Calu3 (cell line): ENCODE measurements at regions not wholly inside any gene's neighbourhood (a gene's known extent, or its start where the extent isn't known, plus 50 kb on each side); places are given as distances from the start of the nearest gene placed in this dataset.
A peak's percentile ranks its signal among the peaks of the same experiment; 100 is the strongest.

Experiments used
- BruUV-seq: library from RNA; stranded (reverse); fragments of 400-500 nt; replicated peaks from 2 replicates; lab custom pipeline; 2021; lab: Mats Ljungman, UMichigan
- CTCF ChIA-PET: fragments of 300-600 bp; sonication (Branson Sonifier 250); formaldehyde crosslinking; loops from one replicate; lab custom pipeline; 2022; ENCODE audit warnings: antibody characterized with exemption; lab: Charles Lee
- DNase-seq: peaks from one replicate; pipeline ENCODE4 v3.0.0; 2022
- H3K27ac Mint-ChIP-seq: one replicate; pipeline ENCODE4 v1.8.0; 2022; ENCODE audit warnings: mixed read lengths; ENCODE audit not compliant: unreplicated experiment
- H3K27me3 Mint-ChIP-seq: one replicate; pipeline ENCODE4 v1.8.0; 2022; ENCODE audit warnings: mixed read lengths; ENCODE audit not compliant: unreplicated experiment
- H3K36me3 Mint-ChIP-seq: one replicate; pipeline ENCODE4 v1.8.0; 2022; ENCODE audit warnings: mild to moderate bottlenecking, moderate library complexity, mixed read lengths; ENCODE audit not compliant: insufficient read depth, unreplicated experiment
- H3K4me1 Mint-ChIP-seq: one replicate; pipeline ENCODE4 v1.8.0; 2022; ENCODE audit warnings: mild to moderate bottlenecking, low read depth, mixed read lengths; ENCODE audit not compliant: unreplicated experiment
- H3K4me3 Mint-ChIP-seq: one replicate; pipeline ENCODE4 v1.8.0; 2022; ENCODE audit warnings: mild to moderate bottlenecking, low read depth, moderate library complexity, mixed read lengths; ENCODE audit not compliant: unreplicated experiment
- H3K9me3 Mint-ChIP-seq: one replicate; pipeline ENCODE4 v1.8.0; 2022; ENCODE audit warnings: low read depth, mixed read lengths; ENCODE audit not compliant: unreplicated experiment
- intact Hi-C: fragments of 100-400 bp; cut with micrococcal nuclease; formaldehyde crosslinking; loops from one replicate; pipeline ENCODE4 v1.10.0; 2022; ENCODE audit not compliant: unreplicated experiment
- TF ChIP-seq, protein P1 (sequence below): fragments of 200-600 bp; IDR thresholded peaks from one replicate; pipeline ENCODE4 v1.8.0; 2022; ENCODE audit warnings: antibody characterized with exemption; ENCODE audit not compliant: unreplicated experiment

DNA sequence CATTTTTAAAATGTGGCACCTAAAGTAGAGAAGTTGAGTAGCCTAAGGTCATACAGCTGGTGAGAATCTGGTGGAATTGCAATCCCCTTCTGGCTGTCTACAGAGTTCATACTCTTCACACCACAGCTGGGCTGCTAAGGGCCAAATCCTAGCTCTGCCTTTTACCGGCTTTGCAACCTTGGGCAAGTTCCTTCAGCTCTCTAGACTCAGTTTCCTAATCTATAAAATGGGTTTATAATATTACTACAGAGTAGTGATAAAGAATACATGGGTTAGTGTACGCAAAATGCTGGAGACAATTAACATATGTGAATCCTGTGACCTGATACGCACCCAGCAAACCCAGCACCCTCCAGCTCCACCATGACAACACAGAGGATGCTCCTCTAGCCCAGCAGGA is 298.2 kb upstream of the MAF start:
- DNase-seq, result no peak
- no TSS peak for BruUV-seq
- H3K27me3 Mint-ChIP-seq, result no peaks in the 10 kb centered on the region

DNA sequence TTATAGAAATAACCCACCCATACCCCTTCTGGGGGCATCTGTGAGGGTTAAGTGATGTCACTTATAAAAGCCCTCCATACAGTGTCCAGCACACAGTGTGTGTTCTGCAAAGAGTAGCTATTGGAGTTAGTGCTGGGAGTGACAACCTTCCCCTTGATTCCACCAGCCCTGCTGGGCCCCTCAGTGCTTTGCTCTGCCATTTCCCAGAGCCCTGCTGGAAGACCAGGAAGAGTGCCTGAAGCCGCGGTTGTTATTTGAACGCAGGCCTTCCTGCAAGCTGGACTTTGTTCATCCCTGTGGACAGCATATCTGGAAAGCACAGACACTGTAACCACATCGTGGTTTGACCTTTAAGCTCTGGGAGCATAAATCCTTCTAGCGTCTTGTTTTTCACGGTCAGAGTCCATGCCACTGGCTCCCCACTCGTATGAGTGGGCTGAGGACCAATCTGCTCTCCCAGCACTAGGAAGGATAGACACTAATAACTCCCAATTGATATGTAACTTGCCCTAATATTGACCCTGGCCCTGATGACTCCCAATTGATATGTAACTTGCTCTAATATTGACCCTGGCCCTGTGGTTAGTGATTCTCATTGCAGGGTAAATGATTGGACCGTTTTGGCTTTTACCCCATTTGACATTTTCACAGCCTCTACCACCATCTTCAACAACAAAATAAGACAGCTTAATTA is 297.1 kb upstream of the MAF start:
- DNase-seq, result peak; percentile 13
- no peak overlapping the region for H3K4me3 Mint-ChIP-seq
- no peak overlapping the region for H3K27ac Mint-ChIP-seq
- intact Hi-C loops, result no loop called here
- TF ChIP-seq, protein P1, sequence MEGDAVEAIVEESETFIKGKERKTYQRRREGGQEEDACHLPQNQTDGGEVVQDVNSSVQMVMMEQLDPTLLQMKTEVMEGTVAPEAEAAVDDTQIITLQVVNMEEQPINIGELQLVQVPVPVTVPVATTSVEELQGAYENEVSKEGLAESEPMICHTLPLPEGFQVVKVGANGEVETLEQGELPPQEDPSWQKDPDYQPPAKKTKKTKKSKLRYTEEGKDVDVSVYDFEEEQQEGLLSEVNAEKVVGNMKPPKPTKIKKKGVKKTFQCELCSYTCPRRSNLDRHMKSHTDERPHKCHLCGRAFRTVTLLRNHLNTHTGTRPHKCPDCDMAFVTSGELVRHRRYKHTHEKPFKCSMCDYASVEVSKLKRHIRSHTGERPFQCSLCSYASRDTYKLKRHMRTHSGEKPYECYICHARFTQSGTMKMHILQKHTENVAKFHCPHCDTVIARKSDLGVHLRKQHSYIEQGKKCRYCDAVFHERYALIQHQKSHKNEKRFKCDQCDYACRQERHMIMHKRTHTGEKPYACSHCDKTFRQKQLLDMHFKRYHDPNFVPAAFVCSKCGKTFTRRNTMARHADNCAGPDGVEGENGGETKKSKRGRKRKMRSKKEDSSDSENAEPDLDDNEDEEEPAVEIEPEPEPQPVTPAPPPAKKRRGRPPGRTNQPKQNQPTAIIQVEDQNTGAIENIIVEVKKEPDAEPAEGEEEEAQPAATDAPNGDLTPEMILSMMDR, result no peak
- CTCF ChIA-PET, result no interaction called here
- no TSS peak for BruUV-seq
- H3K4me1 Mint-ChIP-seq, result peaks cover 20% of the 10 kb centered on the region
- no peaks in the 10 kb centered on the region for H3K27me3 Mint-ChIP-seq
- no peaks in the 10 kb centered on the region for H3K36me3 Mint-ChIP-seq
- H3K9me3 Mint-ChIP-seq, result no peaks in the 10 kb centered on the region

More for the DNA sequence above, 298.2 kb upstream of the MAF start:
- intact Hi-C loops, result no loop called here
- Mint-ChIP-seq H3K4me1 (peaks cover 20% of the 10 kb centered on the region), H3K4me3 (no peak overlapping the region), H3K27ac (no peak overlapping the region), H3K9me3 (no peaks in the 10 kb centered on the region), H3K36me3 (no peaks in the 10 kb centered on the region)
- CTCF ChIA-PET, result no interaction called here
- TF ChIP-seq, protein P1, result no peak

DNA sequence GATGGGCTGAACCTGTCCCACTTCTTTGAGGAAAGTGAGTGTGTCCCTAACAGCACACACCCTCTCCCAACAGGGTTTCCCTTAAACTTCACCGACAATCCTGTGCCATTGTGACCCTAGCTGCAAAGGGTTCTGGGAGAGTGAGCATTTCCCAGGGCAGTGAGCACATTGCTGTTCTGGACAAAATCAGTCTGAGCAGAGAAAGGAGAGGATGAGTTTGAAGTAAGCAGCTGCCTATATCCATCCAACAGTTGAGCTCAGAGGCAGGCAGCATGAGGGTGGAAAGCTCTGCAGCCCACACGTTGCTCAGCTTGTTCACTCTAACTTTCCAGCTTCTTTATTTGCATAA is 296.5 kb upstream of the MAF start:
- intact Hi-C loops, result no loop called here
- H3K36me3 Mint-ChIP-seq, result no peaks in the 10 kb centered on the region
- H3K4me1 Mint-ChIP-seq, result peaks cover 20% of the 10 kb centered on the region
- H3K9me3 Mint-ChIP-seq, result no peaks in the 10 kb centered on the region
- no TSS peak for BruUV-seq
- TF ChIP-seq, protein P1, result no peak
- H3K4me3 Mint-ChIP-seq, result no peak overlapping the region
- CTCF ChIA-PET, result no interaction called here
- H3K27ac Mint-ChIP-seq, result no peak overlapping the region
- DNase-seq, result no peak
- H3K27me3 Mint-ChIP-seq, result no peaks in the 10 kb centered on the region

DNA sequence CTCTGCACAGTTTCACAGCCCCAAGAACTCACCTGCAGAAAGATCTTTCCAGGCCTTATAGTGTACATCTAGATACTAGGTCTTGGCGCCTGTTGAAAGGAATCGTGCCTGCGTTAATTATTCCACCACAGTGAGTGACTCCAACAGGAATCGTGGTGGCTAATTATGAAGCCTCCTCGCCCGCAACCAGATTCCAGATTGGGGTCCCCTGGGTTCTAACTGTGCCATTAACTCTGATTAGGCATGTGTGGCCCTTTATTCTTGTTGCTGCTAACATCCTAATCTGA is 295.3 kb upstream of the MAF start:
- TF ChIP-seq, protein P1, result no peak
- no peaks in the 10 kb centered on the region for H3K27me3 Mint-ChIP-seq
- CTCF ChIA-PET, result interaction anchor here (0.6 kb wide), 1 partner anchor 14 kb away, joined by 10 read pairs; no protein-coding TSS in a partner anchor
- no peak for DNase-seq
- no peaks in the 10 kb centered on the region for H3K9me3 Mint-ChIP-seq
- no peak overlapping the region for H3K4me3 Mint-ChIP-seq
- peaks cover 20% of the 10 kb centered on the region for H3K4me1 Mint-ChIP-seq
- no peak overlapping the region for H3K27ac Mint-ChIP-seq
- intact Hi-C loops, result no loop called here
- H3K36me3 Mint-ChIP-seq, result no peaks in the 10 kb centered on the region
- no TSS peak for BruUV-seq
